ENCODE measurements at regions not wholly inside any gene's neighbourhood (a gene's known extent, or its start where the extent isn't known, plus 50 kb on each side); places are given as distances from the start of the nearest gene placed in this dataset.

DNA sequence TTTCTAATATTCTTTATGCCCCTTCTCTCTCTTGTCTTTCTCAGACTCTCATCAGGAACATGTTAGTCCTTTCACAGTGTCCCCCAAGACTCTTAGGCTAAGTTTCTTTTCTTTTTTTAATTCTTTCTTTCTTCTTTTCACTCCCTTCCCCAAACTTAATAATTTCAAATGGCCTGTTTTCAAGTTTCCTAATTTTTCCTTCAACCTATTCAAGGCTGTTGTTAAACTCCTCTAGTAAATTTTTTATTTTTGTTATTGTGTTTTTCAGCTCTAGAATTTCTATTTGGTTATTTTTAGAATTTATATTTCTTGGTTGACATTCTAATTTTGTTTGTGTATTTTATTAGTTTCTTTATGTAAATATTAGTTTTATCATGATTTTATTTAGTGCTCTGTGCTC lies 236.6 kb upstream of the GYPC start:
- H3K9me3 ChIP-seq (ENCODE audit: control insufficient read depth in 4 of 4, low read length in 3 of 4) = peaks cover 0 to 2% (median under 1%) of the 10 kb centered on the region in 4 donors
- no peaks in the 10 kb centered on the region for H3K27me3 ChIP-seq (ENCODE audit: control insufficient read depth in 4 of 4, insufficient read depth in 4 of 4, low read length in 3 of 4)
- DNase-seq (ENCODE audit: low spot score) = no peak
- no peaks in the 10 kb centered on the region for H3K4me1 ChIP-seq (ENCODE audit: control insufficient read depth in 4 of 4, insufficient read depth in 4 of 4, low read length in 3 of 4)
- no peak overlapping the region for H3K27ac ChIP-seq (ENCODE audit: low read depth in 1 of 2, low read length in 2 of 2)
- no peaks in the 10 kb centered on the region for H3K36me3 ChIP-seq (ENCODE audit: control insufficient read depth in 4 of 4, insufficient read depth in 3 of 4, low read depth in 1 of 4, low read length in 3 of 4)
- TF ChIP-seq HNF4G (IDR thresholded peaks at IDR 0.05) = no peak
- no peak for TF ChIP-seq REST (IDR thresholded peaks at IDR 0.05)
- no peak for TF ChIP-seq YY1 (IDR thresholded peaks at IDR 0.05)
- TF ChIP-seq RAD21 (IDR thresholded peaks at IDR 0.05) = no peak
- TF ChIP-seq TAF1 (conservative IDR thresholded peaks at IDR 0.05) = no peak
- TF ChIP-seq GABPA (IDR thresholded peaks at IDR 0.05 in 1 of 2, conservative IDR thresholded peaks at IDR 0.05 in 1 of 2) = no peak
- no peak for TF ChIP-seq FOXA1 (IDR thresholded peaks at IDR 0.05)
- no peak for TF ChIP-seq FOXA2 (IDR thresholded peaks at IDR 0.05)
- TF ChIP-seq HNF4A (conservative IDR thresholded peaks at IDR 0.05) = no peak
- TF ChIP-seq JUND (IDR thresholded peaks at IDR 0.05) = no peak
- TF ChIP-seq, protein P1, sequence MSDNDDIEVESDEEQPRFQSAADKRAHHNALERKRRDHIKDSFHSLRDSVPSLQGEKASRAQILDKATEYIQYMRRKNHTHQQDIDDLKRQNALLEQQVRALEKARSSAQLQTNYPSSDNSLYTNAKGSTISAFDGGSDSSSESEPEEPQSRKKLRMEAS (IDR thresholded peaks at IDR 0.05) = no peak
- TF ChIP-seq, protein P2, sequence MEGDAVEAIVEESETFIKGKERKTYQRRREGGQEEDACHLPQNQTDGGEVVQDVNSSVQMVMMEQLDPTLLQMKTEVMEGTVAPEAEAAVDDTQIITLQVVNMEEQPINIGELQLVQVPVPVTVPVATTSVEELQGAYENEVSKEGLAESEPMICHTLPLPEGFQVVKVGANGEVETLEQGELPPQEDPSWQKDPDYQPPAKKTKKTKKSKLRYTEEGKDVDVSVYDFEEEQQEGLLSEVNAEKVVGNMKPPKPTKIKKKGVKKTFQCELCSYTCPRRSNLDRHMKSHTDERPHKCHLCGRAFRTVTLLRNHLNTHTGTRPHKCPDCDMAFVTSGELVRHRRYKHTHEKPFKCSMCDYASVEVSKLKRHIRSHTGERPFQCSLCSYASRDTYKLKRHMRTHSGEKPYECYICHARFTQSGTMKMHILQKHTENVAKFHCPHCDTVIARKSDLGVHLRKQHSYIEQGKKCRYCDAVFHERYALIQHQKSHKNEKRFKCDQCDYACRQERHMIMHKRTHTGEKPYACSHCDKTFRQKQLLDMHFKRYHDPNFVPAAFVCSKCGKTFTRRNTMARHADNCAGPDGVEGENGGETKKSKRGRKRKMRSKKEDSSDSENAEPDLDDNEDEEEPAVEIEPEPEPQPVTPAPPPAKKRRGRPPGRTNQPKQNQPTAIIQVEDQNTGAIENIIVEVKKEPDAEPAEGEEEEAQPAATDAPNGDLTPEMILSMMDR (IDR thresholded peaks at IDR 0.05; ENCODE audit: low read depth, low read length, missing input control) = no peak
- TF ChIP-seq ZBTB33 (IDR thresholded peaks at IDR 0.05) = no peak
- TF ChIP-seq ATF3 (IDR thresholded peaks at IDR 0.05) = no peak
- no peak for TF ChIP-seq NR2F2 (IDR thresholded peaks at IDR 0.05)
- no peak overlapping the region for H3K4me3 ChIP-seq (ENCODE audit: low read depth in 1 of 3, low read length in 3 of 3)
- no peak overlapping the region for H3K9ac ChIP-seq (ENCODE audit: low read depth in 1 of 2, low read length in 2 of 2)

DNA sequence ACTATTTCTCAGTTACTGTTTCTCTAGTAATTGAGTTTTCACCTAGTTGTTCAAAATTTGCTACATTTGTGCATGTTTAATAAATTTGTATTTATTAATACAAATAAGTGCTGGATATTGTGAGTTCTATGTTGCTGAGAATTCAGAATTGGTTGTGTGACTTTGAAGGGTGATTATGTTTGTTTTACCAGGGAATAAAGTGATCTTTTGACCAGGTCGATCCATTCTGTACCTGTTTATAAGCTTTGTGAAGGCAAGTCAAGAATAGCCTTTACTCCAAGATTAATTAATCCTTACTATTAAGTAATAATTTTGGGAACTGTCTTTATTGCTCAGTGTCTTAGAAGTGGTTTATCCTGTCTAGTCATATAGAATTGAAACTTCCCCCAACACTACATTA lies 230.0 kb upstream of the GYPC start:
- Histone ChIP-seq H3K36me3 (ENCODE audit: control insufficient read depth in 4 of 4, insufficient read depth in 3 of 4, low read depth in 1 of 4, low read length in 3 of 4) (no peaks in the 10 kb centered on the region), H3K27ac (ENCODE audit: low read depth in 1 of 2, low read length in 2 of 2) (no peak overlapping the region), H3K9ac (ENCODE audit: low read depth in 1 of 2, low read length in 2 of 2) (no peak overlapping the region), H3K4me3 (ENCODE audit: low read depth in 1 of 3, low read length in 3 of 3) (no peak overlapping the region), H3K4me1 (ENCODE audit: control insufficient read depth in 4 of 4, insufficient read depth in 4 of 4, low read length in 3 of 4) (peaks cover 3 to 20% (median 12%) of the 10 kb centered on the region in 4 donors), H3K9me3 (ENCODE audit: control insufficient read depth in 4 of 4, low read length in 3 of 4) (peaks cover 0 to 1% (median 0%) of the 10 kb centered on the region in 4 donors), H3K27me3 (ENCODE audit: control insufficient read depth in 4 of 4, insufficient read depth in 4 of 4, low read length in 3 of 4) (no peaks in the 10 kb centered on the region)
- TF ChIP-seq, protein P1 (IDR thresholded peaks at IDR 0.05) = no peak
- TF ChIP-seq HNF4A (conservative IDR thresholded peaks at IDR 0.05) = peak in 1 of 2 donors; percentile 47
- DNase-seq (ENCODE audit: low spot score) = no peak
- WGBS = 44% methylated on average over 1 of the region's 1 CpG
